Heart right ventricle (tissue), 16 donors: ENCODE measurements at regions not wholly inside any gene's neighbourhood (a gene's known extent, or its start where the extent isn't known, plus 50 kb on each side); places are given as distances from the start of the nearest gene placed in this dataset.

Experiments
- ATAC-seq, 8 donors: fragments of 200-7000 bp; cut with Tn5 transposase; one replicate each; pipeline ENCODE4 v1.9.1; 2020; ENCODE audit warnings: mild to moderate bottlenecking in 8 of 8, moderate library complexity in 8 of 8, moderate number of reproducible peaks in 1 of 8
- DNase-seq, 2 donors: peaks; one replicate each; pipeline ENCODE4 v3.0.0-alpha.2; 2020
- H3K27ac ChIP-seq, 10 donors: fragments of 200-600 bp; sonication (generic) in 2 of 10; one replicate each; pipeline versions ENCODE4 v1.5.0 to v1.8.0; 2020 to 2022; ENCODE audit warnings: mild to moderate bottlenecking in 3 of 10
- H3K27me3 ChIP-seq, 7 donors: fragments of 200-600 bp; one replicate each; pipeline ENCODE4 v1.8.0; 2021 to 2022; ENCODE audit warnings: mild to moderate bottlenecking in 2 of 7
- H3K36me3 ChIP-seq, 9 donors: fragments of 200-600 bp; sonication (generic) in 1 of 9; one replicate each; pipeline versions ENCODE4 v1.5.0 to v1.8.0; 2020 to 2022; ENCODE audit warnings: mild to moderate bottlenecking in 2 of 9
- H3K4me1 ChIP-seq, 9 donors: fragments of 200-600 bp; sonication (generic) in 1 of 9; one replicate each; pipeline versions ENCODE4 v1.5.0 to v1.8.0; 2020 to 2022; ENCODE audit warnings: mild to moderate bottlenecking in 4 of 9
- H3K4me3 ChIP-seq, 10 donors: fragments of 200-600 bp; sonication (generic) in 2 of 10; one replicate each; pipeline versions ENCODE4 v1.5.0 to v1.8.0; 2020 to 2022; ENCODE audit warnings: mild to moderate bottlenecking in 7 of 10, moderate library complexity in 2 of 10
- H3K9me3 ChIP-seq, 11 donors: fragments of 200-600 bp in 10 of 11; sonication (generic) in 2 of 11; one replicate each; pipeline versions ENCODE4 v1.5.0 to v1.8.0; 2013 to 2022; ENCODE audit warnings: mild to moderate bottlenecking in 2 of 11, control low read depth in 1 of 11, moderate library complexity in 1 of 11
- CTCF ChIP-seq, 9 donors: fragments of 200-600 bp; sonication (generic) in 2 of 9; IDR thresholded peaks; one replicate each; pipeline versions ENCODE4 v1.5.0 to v1.8.0; 2021 to 2022; ENCODE audit warnings: antibody characterized with exemption in 9 of 9, mild to moderate bottlenecking in 5 of 9, moderate library complexity in 1 of 9
- WGBS, 2 donors: extraction: QIAGEN DNeasy Blood & Tissue Kit; methylation state at CpG; one replicate each; pipeline ENCODE4 v1.1.7; 2013; ENCODE audit warnings: inconsistent platforms in 1 of 2; 5-methylcytosine and 5-hydroxymethylcytosine counted together
- intact Hi-C, 10 donors: fragments of 100-400 bp; cut with DNase I; formaldehyde crosslinking; loops; one replicate each; pipeline versions ENCODE4 v1.11.1 to v1.14.2; 2022
- donor health status: Arrhythmogenic right ventricular cardiomyopathy.
- donor health status: ischemic (EF 13 %, LVEDD 7.1; RV severe dilation, severe dysfunction).
- donor health status: healthy with polysubstance abuse.
- donor health status: DM: no; HTN: yes; CAD: no.
- donor health status: DM: no; HTN: no; CAD: no.
- donor health status: ischemic (EF 25% LVEDD 6.9; RV normal size, moderate dysfunction).
- donor health status: ischemic (EF 25% LVEDD 5.7; RV mildly dilated, moderate dysfunction).
- donor health status: healthy.
- donor health status: DM: yes; HTN: yes; CAD: no.
- donor health status: Ischemic cardiomyopathy.
- donor health status: ischemic (EF 35%, LVEDD 5.7; RV mildly dilated, moderate dysfunction).
- donor health status: nonischemic (EF 11% LVEDD 7.7; RV severe dilation, severe dysfunction).
- donor health status: DM: yes; HTN: yes; CAD: no.
- donor health status: PGD.
- donor health status: ischemic (EF 29% LVEDD 5.4; RV normal size, mild dysfunction).
- donor health status: nonischemic (EF 23%, LVEDD 6.1; RV moderate dilation, normal function).

GRCh38 chr6:144757730-144758129 is 472.6 kb downstream of the UTRN start:
- intact Hi-C loops, result no loop called here
- H3K4me3 ChIP-seq, result no peak overlapping the region
- ATAC-seq (no peak), DNase-seq (no peak)
- H3K9me3 ChIP-seq, result no peaks in the 10 kb centered on the region
- WGBS, 2 donors, result 93 to 95% methylated on average over 3 of the region's 3 CpGs
- peaks cover 0 to 76% (median 0%) of the 10 kb centered on the region in 9 donors for H3K36me3 ChIP-seq
- TF ChIP-seq CTCF (IDR thresholded peaks at IDR 0.05), result no peak
- no peak overlapping the region for H3K27ac ChIP-seq
- H3K4me1 ChIP-seq, result peaks cover 0 to 8% (median 0%) of the 10 kb centered on the region in 9 donors
- no peaks in the 10 kb centered on the region for H3K27me3 ChIP-seq

- Histone ChIP-seq H3K27me3 (no peaks in the 10 kb centered on the region), H3K4me1 (peaks cover 0 to 8% (median 0%) of the 10 kb centered on the region in 9 donors), H3K9me3 (no peaks in the 10 kb centered on the region), H3K4me3 (no peak overlapping the region), H3K27ac (no peak overlapping the region), H3K36me3 (peaks cover 0 to 76% (median 0%) of the 10 kb centered on the region in 9 donors)
- intact Hi-C loops, result no loop called here
- no peak for TF ChIP-seq CTCF (IDR thresholded peaks at IDR 0.05)
- ATAC-seq (no peak), DNase-seq (no peak)
- 81 to 82% methylated on average over 3 of the region's 3 CpGs for WGBS, 2 donors
These were observed 473.5 kb downstream of the UTRN start for GRCh38 chr6:144758602-144759001.

- no peaks in the 10 kb centered on the region for H3K27me3 ChIP-seq
- no peak for TF ChIP-seq CTCF (IDR thresholded peaks at IDR 0.05)
- H3K4me1 ChIP-seq, result peaks cover 0 to 14% (median 0%) of the 10 kb centered on the region in 9 donors
- H3K4me3 ChIP-seq, result no peak overlapping the region
- H3K27ac ChIP-seq, result no peak overlapping the region
- intact Hi-C loops, result no loop called here
- ATAC-seq (no peak), DNase-seq (no peak)
- no peaks in the 10 kb centered on the region for H3K9me3 ChIP-seq
- H3K36me3 ChIP-seq, result peaks cover 0 to 71% (median 0%) of the 10 kb centered on the region in 9 donors
- WGBS, 2 donors, result 88 to 92% methylated on average over 3 of the region's 3 CpGs
These were observed 477.3 kb downstream of the UTRN start for GRCh38 chr6:144762469-144762868.

- DNase-seq, result no peak
- no peaks in the 10 kb centered on the region for H3K9me3 ChIP-seq
- H3K36me3 ChIP-seq, result peaks cover 0 to 49% (median 0%) of the 10 kb centered on the region in 9 donors
- no peak for TF ChIP-seq CTCF (IDR thresholded peaks at IDR 0.05)
- H3K27me3 ChIP-seq, result no peaks in the 10 kb centered on the region
- intact Hi-C loops, result no loop called here
- peaks cover 0 to 40% (median 15%) of the 10 kb centered on the region in 9 donors for H3K4me1 ChIP-seq
- H3K27ac ChIP-seq, result no peak overlapping the region
- H3K4me3 ChIP-seq, result no peak overlapping the region
- 83 to 87% methylated on average over 1 of the region's 1 CpG for WGBS, 2 donors
- no peak for ATAC-seq
These were observed 481.9 kb downstream of the UTRN start for GRCh38 chr6:144767051-144767450.
